HL-60 (cell line): ENCODE measurements at regions not wholly inside any gene's neighbourhood (a gene's known extent, or its start where the extent isn't known, plus 50 kb on each side); places are given as distances from the start of the nearest gene placed in this dataset.

Experiments used
- CTCF ChIP-seq: IDR thresholded peaks from one replicate; pipeline ENCODE4 v1.5.1; 2011; ENCODE audit warnings: low read length, control low read depth, inconsistent platforms; ENCODE audit not compliant: insufficient read depth
- GABPA ChIP-seq: IDR thresholded peaks from 2 replicates; pipeline ENCODE4 v1.6.1; 2012; ENCODE audit warnings: low read depth
- POLR2AphosphoS5 ChIP-seq: IDR thresholded peaks from 2 replicates; pipeline ENCODE4 v1.6.1; 2012; ENCODE audit warnings: low read depth

- TF ChIP-seq CTCF (no peak), POLR2AphosphoS5 (no peak), GABPA (no peak)
Observed at GRCh38 chr2:2657121-2657962, 326.3 kb upstream of the MYT1L start.
